Glutamatergic neuron (in vitro differentiated cells): ENCODE measurements at regions not wholly inside any gene's neighbourhood (a gene's known extent, or its start where the extent isn't known, plus 50 kb on each side); places are given as distances from the start of the nearest gene placed in this dataset.
"Not testable (repeated sequence)": the region's sequence is repeated elsewhere in the genome, so short reads cannot be mapped to it uniquely, and the experiment has no call there.

Experiments used
- DNase-seq: peaks from one replicate; pipeline ENCODE4 v3.0.0; 2022
- H3K27ac Mint-ChIP-seq: one replicate; pipeline ENCODE4 v1.8.0; 2020; ENCODE audit warnings: mild to moderate bottlenecking, mixed read lengths, inconsistent platforms; ENCODE audit not compliant: unreplicated experiment
- H3K27me3 Mint-ChIP-seq: one replicate; pipeline ENCODE4 v1.8.0; 2020; ENCODE audit warnings: mild to moderate bottlenecking, moderate library complexity, mixed read lengths, inconsistent platforms; ENCODE audit not compliant: unreplicated experiment
- H3K36me3 Mint-ChIP-seq: one replicate; pipeline ENCODE4 v1.8.0; 2020; ENCODE audit warnings: mild to moderate bottlenecking, mixed read lengths, inconsistent platforms; ENCODE audit not compliant: unreplicated experiment
- H3K4me1 Mint-ChIP-seq: one replicate; pipeline ENCODE4 v1.8.0; 2020; ENCODE audit warnings: mild to moderate bottlenecking, low read depth, mixed read lengths, inconsistent platforms; ENCODE audit not compliant: unreplicated experiment
- H3K4me3 Mint-ChIP-seq: one replicate; pipeline ENCODE4 v1.8.0; 2020; ENCODE audit warnings: mild to moderate bottlenecking, mixed read lengths, inconsistent platforms; ENCODE audit not compliant: unreplicated experiment
- H3K9me3 Mint-ChIP-seq: one replicate; pipeline ENCODE4 v1.8.0; 2020; ENCODE audit warnings: mild to moderate bottlenecking, moderate library complexity, mixed read lengths, inconsistent platforms; ENCODE audit not compliant: unreplicated experiment
- CTCF ChIP-seq: fragments of 200-600 bp; sonication (generic); IDR thresholded peaks from one replicate; pipeline ENCODE4 v1.5.0; 2021; ENCODE audit not compliant: partially characterized antibody, unreplicated experiment

GRCh38 chr1:114251573-114251939 lies 97.9 kb upstream of the SYT6 start:
- no peak overlapping the region for H3K27ac Mint-ChIP-seq
- H3K27me3 Mint-ChIP-seq = peaks cover 7% of the 10 kb centered on the region
- no peaks in the 10 kb centered on the region for H3K4me1 Mint-ChIP-seq
- peaks cover 7% of the 10 kb centered on the region for H3K36me3 Mint-ChIP-seq
- peaks cover 12% of the 10 kb centered on the region for H3K9me3 Mint-ChIP-seq
- H3K4me3 Mint-ChIP-seq = no peak overlapping the region
- DNase-seq = no peak
- no peak for TF ChIP-seq CTCF

GRCh38 chr1:114250683-114251572 lies 97.3 kb upstream of the SYT6 start:
- DNase-seq = no peak
- H3K27ac Mint-ChIP-seq = no peak overlapping the region
- TF ChIP-seq CTCF = no peak
- peaks cover 12% of the 10 kb centered on the region for H3K9me3 Mint-ChIP-seq
- H3K36me3 Mint-ChIP-seq = peaks cover 7% of the 10 kb centered on the region
- H3K4me3 Mint-ChIP-seq = no peak overlapping the region
- peaks cover 7% of the 10 kb centered on the region for H3K27me3 Mint-ChIP-seq
- H3K4me1 Mint-ChIP-seq = no peaks in the 10 kb centered on the region

- DNase-seq = no peak
- H3K4me1 Mint-ChIP-seq = no peaks in the 10 kb centered on the region
- H3K36me3 Mint-ChIP-seq = peaks cover 7% of the 10 kb centered on the region
- H3K9me3 Mint-ChIP-seq = peaks cover 10% of the 10 kb centered on the region
- H3K27me3 Mint-ChIP-seq = peaks cover 7% of the 10 kb centered on the region
- TF ChIP-seq CTCF = no peak
- no peak overlapping the region for H3K27ac Mint-ChIP-seq
- H3K4me3 Mint-ChIP-seq = no peak overlapping the region
These were observed 96.0 kb upstream of the SYT6 start for GRCh38 chr1:114249691-114250090.

GRCh38 chr1:114248162-114248561 lies 94.5 kb upstream of the SYT6 start:
- peaks cover 11% of the 10 kb centered on the region for H3K27me3 Mint-ChIP-seq
- no peaks in the 10 kb centered on the region for H3K4me1 Mint-ChIP-seq
- H3K4me3 Mint-ChIP-seq = no peak overlapping the region
- H3K9me3 Mint-ChIP-seq = peaks cover 12% of the 10 kb centered on the region
- no peak for DNase-seq
- no peak overlapping the region for H3K27ac Mint-ChIP-seq
- no peak for TF ChIP-seq CTCF
- H3K36me3 Mint-ChIP-seq = peaks cover 12% of the 10 kb centered on the region

- H3K4me1 Mint-ChIP-seq, H3K4me3 Mint-ChIP-seq, H3K27ac Mint-ChIP-seq, DNase-seq, H3K27me3 Mint-ChIP-seq: not testable (repeated sequence)
- peaks cover 21% of the 10 kb centered on the region for H3K36me3 Mint-ChIP-seq
- H3K9me3 Mint-ChIP-seq = peaks cover 14% of the 10 kb centered on the region
These were observed 89.0 kb upstream of the SYT6 start for GRCh38 chr1:114242531-114243210.
